PC-9 (cell line): ENCODE measurements at regions not wholly inside any gene's neighbourhood (a gene's known extent, or its start where the extent isn't known, plus 50 kb on each side); places are given as distances from the start of the nearest gene placed in this dataset.

Source experiments
- BruUV-seq: library from RNA; stranded (reverse); fragments of 400-500 nt; replicated peaks from 2 replicates; lab custom pipeline; 2021; lab: Mats Ljungman, UMichigan
- CTCF ChIA-PET: fragments of 300-600 bp; sonication (Branson Sonifier 250); formaldehyde crosslinking; loops from one replicate; lab custom pipeline; 2022; ENCODE audit warnings: antibody characterized with exemption; lab: Charles Lee
- POLR2A ChIA-PET: fragments of 300-600 bp; sonication (Branson Sonifier 250); formaldehyde crosslinking; loops from one replicate; lab custom pipeline; 2022; ENCODE audit warnings: antibody characterized with exemption; ENCODE audit not compliant: unreplicated experiment; lab: Charles Lee
- DNase-seq, 2 experiments: peaks; one replicate each; pipeline versions ENCODE4 v3.0.0 to v3.0.0-alpha.2; 2015 to 2022; ENCODE audit warnings: mixed read lengths in 1 of 2
- H2AFZ ChIP-seq: fragments of 200-600 bp; sonication (generic); 2 replicates; pipeline ENCODE4 v1.8.1; 2017; ENCODE audit warnings: antibody characterized with exemption
- H3F3A ChIP-seq: fragments of 200-600 bp; sonication (generic); 2 replicates; pipeline ENCODE4 v1.8.1; 2017; ENCODE audit warnings: antibody characterized with exemption, mild to moderate bottlenecking, low read depth; ENCODE audit not compliant: insufficient read depth
- H3K27ac ChIP-seq: fragments of 200-600 bp; sonication (generic); 2 replicates; pipeline ENCODE4 v1.6.1; 2016; ENCODE audit warnings: mixed run types
- H3K27me3 ChIP-seq: fragments of 200-600 bp; sonication (generic); 2 replicates; pipeline ENCODE4 v1.6.1; 2016; ENCODE audit warnings: low read depth, mixed run types; ENCODE audit not compliant: insufficient read depth
- H3K36me3 ChIP-seq: fragments of 200-600 bp; sonication (generic); 2 replicates; pipeline ENCODE4 v1.6.1; 2016; ENCODE audit warnings: low read depth, mixed run types
- H3K4me1 ChIP-seq: fragments of 200-600 bp; sonication (generic); replicated peaks from 2 replicates; pipeline ENCODE4 v1.6.1; 2016; ENCODE audit warnings: mixed run types; ENCODE audit not compliant: insufficient read depth
- H3K4me2 ChIP-seq: fragments of 200-600 bp; sonication (generic); 2 replicates; pipeline ENCODE4 v1.6.1; 2017; ENCODE audit warnings: mixed run types
- H3K4me3 ChIP-seq: fragments of 200-600 bp; sonication (generic); 2 replicates; pipeline ENCODE4 v1.6.1; 2016; ENCODE audit warnings: mixed run types
- H3K79me2 ChIP-seq: fragments of 200-600 bp; sonication (generic); 2 replicates; pipeline ENCODE4 v1.6.1; 2017; ENCODE audit warnings: low read depth, mixed run types
- H3K9me2 ChIP-seq: fragments of 200-600 bp; sonication (generic); 2 replicates; pipeline ENCODE4 v1.8.1; 2017; ENCODE audit warnings: mild to moderate bottlenecking; ENCODE audit not compliant: insufficient read depth
- H3K9me3 ChIP-seq: fragments of 200-600 bp; sonication (generic); 2 replicates; pipeline ENCODE4 v1.8.1; 2016; ENCODE audit warnings: low read depth; ENCODE audit not compliant: insufficient read depth
- H4K20me1 ChIP-seq: fragments of 200-600 bp; sonication (generic); 2 replicates; pipeline ENCODE4 v1.8.1; 2017; ENCODE audit not compliant: insufficient read depth
- EZH2 ChIP-seq: fragments of 200-600 bp; sonication (generic); IDR thresholded peaks from 2 replicates; pipeline ENCODE4 v1.8.0; 2017; ENCODE audit warnings: antibody characterized with exemption, low read depth
- intact Hi-C: fragments of 100-400 bp; cut with micrococcal nuclease; formaldehyde crosslinking; loops from one replicate; pipeline ENCODE4 v1.10.0; 2022; ENCODE audit not compliant: unreplicated experiment
- TF ChIP-seq, protein P1 (sequence below): fragments of 200-600 bp; sonication (generic); conservative IDR thresholded peaks from 2 replicates; pipeline ENCODE4 v1.6.1; 2017; ENCODE audit warnings: mixed run types, antibody characterized with exemption, mild to moderate bottlenecking, moderate library complexity

DNA sequence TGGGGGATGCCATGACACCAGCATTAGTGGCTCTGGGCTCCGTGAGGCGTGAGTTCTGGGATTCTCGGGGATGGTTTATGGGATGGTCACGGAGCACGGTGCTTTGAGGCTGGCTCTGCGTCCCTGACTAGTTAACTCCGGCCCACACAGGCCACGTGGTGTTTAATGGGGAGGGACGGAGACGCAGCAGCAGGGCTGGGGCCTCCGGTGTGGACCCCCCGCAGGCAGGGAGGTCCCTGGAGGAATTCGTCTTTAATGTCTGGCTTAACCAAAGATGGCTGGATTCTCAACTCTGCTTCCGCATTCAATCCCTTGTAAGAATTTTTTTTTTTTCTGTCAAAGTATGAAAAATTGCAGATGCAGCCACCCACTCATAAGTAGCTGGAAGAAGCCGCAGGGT is 86.4 kb upstream of the RFLNA start:
- Histone ChIP-seq H4K20me1 (no peaks in the 10 kb centered on the region), H2AFZ (no peak overlapping the region), H3K27me3 (peaks cover 59% of the 10 kb centered on the region), H3K4me3 (no peak overlapping the region), H3K9me2 (no peaks in the 10 kb centered on the region), H3K27ac (no peak overlapping the region), H3K36me3 (no peaks in the 10 kb centered on the region), H3K9me3 (no peaks in the 10 kb centered on the region), H3K4me2 (no peak overlapping the region), H3K4me1 (no peaks in the 10 kb centered on the region), H3K79me2 (no peaks in the 10 kb centered on the region), H3F3A (no peaks in the 10 kb centered on the region)
- ChIA-PET CTCF (no interaction called here), POLR2A (no interaction called here)
- no peak for DNase-seq
- no TSS peak for BruUV-seq
- intact Hi-C loops = no loop called here
- TF ChIP-seq, protein P1, sequence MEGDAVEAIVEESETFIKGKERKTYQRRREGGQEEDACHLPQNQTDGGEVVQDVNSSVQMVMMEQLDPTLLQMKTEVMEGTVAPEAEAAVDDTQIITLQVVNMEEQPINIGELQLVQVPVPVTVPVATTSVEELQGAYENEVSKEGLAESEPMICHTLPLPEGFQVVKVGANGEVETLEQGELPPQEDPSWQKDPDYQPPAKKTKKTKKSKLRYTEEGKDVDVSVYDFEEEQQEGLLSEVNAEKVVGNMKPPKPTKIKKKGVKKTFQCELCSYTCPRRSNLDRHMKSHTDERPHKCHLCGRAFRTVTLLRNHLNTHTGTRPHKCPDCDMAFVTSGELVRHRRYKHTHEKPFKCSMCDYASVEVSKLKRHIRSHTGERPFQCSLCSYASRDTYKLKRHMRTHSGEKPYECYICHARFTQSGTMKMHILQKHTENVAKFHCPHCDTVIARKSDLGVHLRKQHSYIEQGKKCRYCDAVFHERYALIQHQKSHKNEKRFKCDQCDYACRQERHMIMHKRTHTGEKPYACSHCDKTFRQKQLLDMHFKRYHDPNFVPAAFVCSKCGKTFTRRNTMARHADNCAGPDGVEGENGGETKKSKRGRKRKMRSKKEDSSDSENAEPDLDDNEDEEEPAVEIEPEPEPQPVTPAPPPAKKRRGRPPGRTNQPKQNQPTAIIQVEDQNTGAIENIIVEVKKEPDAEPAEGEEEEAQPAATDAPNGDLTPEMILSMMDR = no peak
- no peak for TF ChIP-seq EZH2

DNA sequence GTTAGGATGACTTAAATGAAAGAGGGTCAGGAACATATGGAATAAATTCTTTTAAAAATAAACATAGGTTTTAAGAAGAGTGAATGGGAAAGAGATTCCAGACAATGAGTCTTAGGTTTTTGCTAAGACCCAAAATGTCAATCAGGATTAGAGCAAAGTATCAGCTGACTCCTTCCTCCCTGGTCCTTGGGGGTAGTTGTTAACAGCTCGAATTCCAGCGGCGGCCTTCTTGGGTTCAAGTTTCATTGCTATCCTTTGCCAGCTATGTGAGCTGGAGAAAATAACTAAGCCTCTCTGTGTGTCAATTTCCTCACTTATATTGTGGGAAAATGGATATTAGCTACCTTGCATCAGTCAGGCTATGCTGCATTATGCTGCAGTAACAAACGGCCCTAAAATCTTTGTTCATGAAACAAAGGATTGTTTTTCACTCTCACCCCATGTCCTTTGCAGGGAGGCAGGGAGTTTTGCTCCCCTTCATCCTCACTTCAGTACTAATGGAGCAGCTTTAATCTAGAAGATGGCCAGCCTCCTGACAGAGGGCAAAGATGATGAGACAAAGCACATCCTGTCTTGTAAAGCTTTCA is 83.8 kb upstream of the RFLNA start:
- Histone ChIP-seq H4K20me1 (no peaks in the 10 kb centered on the region), H3K9me3 (peaks cover 6% of the 10 kb centered on the region; the same call in 1 of the 2 replicates), H3K4me2 (no peak overlapping the region), H3K9me2 (no peaks in the 10 kb centered on the region), H3K27me3 (peaks cover 72% of the 10 kb centered on the region), H3K4me3 (no peak overlapping the region), H3K27ac (no peak overlapping the region), H2AFZ (no peak overlapping the region), H3K79me2 (no peaks in the 10 kb centered on the region), H3F3A (no peaks in the 10 kb centered on the region), H3K4me1 (no peaks in the 10 kb centered on the region), H3K36me3 (no peaks in the 10 kb centered on the region)
- ChIA-PET POLR2A (no interaction called here), CTCF (no interaction called here)
- no peak for DNase-seq
- BruUV-seq = no TSS peak
- intact Hi-C loops = no loop called here
- TF ChIP-seq EZH2 = no peak
- TF ChIP-seq, protein P1 = no peak

DNA sequence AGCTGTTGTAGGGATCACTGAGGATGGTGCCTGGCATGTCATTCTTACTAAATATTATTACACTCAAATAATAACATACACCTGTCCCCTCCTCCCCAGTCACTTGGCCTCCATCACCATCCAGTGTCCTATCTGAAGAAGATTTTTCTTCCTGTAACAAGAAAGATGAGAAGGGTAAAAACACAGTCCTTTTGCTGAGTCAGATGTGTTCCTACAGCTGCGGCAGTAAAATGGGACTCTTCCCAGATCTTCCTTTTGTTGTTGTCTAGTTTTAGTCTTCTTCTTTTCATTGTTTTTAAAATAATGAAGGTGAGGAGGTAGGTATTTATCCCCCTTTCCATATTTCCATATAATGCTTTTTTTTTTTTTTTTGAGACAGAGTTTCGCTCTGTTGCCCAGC is 83.1 kb upstream of the RFLNA start:
- Histone ChIP-seq H3K27ac (no peak overlapping the region), H3K9me3 (peaks cover 6% of the 10 kb centered on the region; the same call in 1 of the 2 replicates), H3K36me3 (no peaks in the 10 kb centered on the region), H3K4me3 (no peak overlapping the region), H3K4me1 (no peaks in the 10 kb centered on the region), H2AFZ (no peak overlapping the region), H4K20me1 (no peaks in the 10 kb centered on the region), H3K9me2 (no peaks in the 10 kb centered on the region), H3K27me3 (peaks cover 72% of the 10 kb centered on the region), H3F3A (no peaks in the 10 kb centered on the region), H3K79me2 (no peaks in the 10 kb centered on the region), H3K4me2 (no peak overlapping the region)
- ChIA-PET POLR2A (no interaction called here), CTCF (no interaction called here)
- intact Hi-C loops = no loop called here
- TF ChIP-seq, protein P1 = no peak
- no peak for TF ChIP-seq EZH2
- BruUV-seq = no TSS peak
- no peak for DNase-seq
